ENCODE measurements at regions not wholly inside any gene's neighbourhood (a gene's known extent, or its start where the extent isn't known, plus 50 kb on each side); places are given as distances from the start of the nearest gene placed in this dataset.

DNA sequence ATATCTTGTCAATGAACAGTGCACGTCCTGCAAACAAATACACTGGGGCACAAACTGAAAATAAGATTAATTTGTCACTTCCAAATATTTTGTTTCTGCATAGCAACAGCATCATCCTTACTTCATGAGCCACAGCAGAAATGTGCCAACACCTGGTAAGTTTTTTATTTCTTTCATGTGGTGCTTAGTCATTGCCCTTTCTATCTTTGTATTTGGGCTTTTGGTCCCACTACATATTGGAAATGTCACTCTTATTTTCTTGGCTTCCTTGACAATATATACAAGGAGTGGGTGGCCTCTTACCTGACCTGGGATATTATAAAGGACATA is 208.0 kb downstream of the RBM43 start:
- TF ChIP-seq TAF1 (IDR thresholded peaks at IDR 0.05; ENCODE audit: low read depth) = no peak
- no peak for TF ChIP-seq REST (IDR thresholded peaks at IDR 0.05; ENCODE audit: low read depth)
- TF ChIP-seq EP300 (IDR thresholded peaks at IDR 0.05; ENCODE audit: borderline replicate concordance) = no peak
- no peak for TF ChIP-seq MAX (IDR thresholded peaks at IDR 0.05)
- TF ChIP-seq CREB1 (IDR thresholded peaks at IDR 0.05; ENCODE audit: low read depth) = no peak
- TF ChIP-seq, protein P1, sequence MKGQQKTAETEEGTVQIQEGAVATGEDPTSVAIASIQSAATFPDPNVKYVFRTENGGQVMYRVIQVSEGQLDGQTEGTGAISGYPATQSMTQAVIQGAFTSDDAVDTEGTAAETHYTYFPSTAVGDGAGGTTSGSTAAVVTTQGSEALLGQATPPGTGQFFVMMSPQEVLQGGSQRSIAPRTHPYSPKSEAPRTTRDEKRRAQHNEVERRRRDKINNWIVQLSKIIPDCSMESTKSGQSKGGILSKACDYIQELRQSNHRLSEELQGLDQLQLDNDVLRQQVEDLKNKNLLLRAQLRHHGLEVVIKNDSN (IDR thresholded peaks at IDR 0.05) = no peak
- TF ChIP-seq FOXM1 (IDR thresholded peaks at IDR 0.05; ENCODE audit: borderline replicate concordance, low read depth) = no peak
- no peak for TF ChIP-seq CEBPB (IDR thresholded peaks at IDR 0.05)
- TF ChIP-seq TCF12 (IDR thresholded peaks at IDR 0.05; ENCODE audit: low read depth) = no peak
- TF ChIP-seq YY1 (IDR thresholded peaks at IDR 0.05; ENCODE audit: low read depth) = no peak
- TF ChIP-seq RAD21 (IDR thresholded peaks at IDR 0.05; ENCODE audit: low read depth) = no peak
- no peak for TF ChIP-seq NFIC (IDR thresholded peaks at IDR 0.05)
- no peak for TF ChIP-seq TEAD4 (IDR thresholded peaks at IDR 0.05)
- TF ChIP-seq EGR1 (IDR thresholded peaks at IDR 0.05) = no peak
